ENCODE measurements at regions not wholly inside any gene's neighbourhood (a gene's known extent, or its start where the extent isn't known, plus 50 kb on each side); places are given as distances from the start of the nearest gene placed in this dataset.

GRCh38 chr10:2145491-2145890 is 408.2 kb upstream of the ADARB2 start:
- TF ChIP-seq CTCF (IDR thresholded peaks at IDR 0.05; ENCODE audit: low read depth, low read length, missing input control), result no peak
- TF ChIP-seq SP1 (IDR thresholded peaks at IDR 0.05), result no peak
- no peak for TF ChIP-seq REST (IDR thresholded peaks at IDR 0.05)
- TF ChIP-seq RXRA (IDR thresholded peaks at IDR 0.05), result no peak
- no peak for TF ChIP-seq GABPA (IDR thresholded peaks at IDR 0.05 in 1 of 2, conservative IDR thresholded peaks at IDR 0.05 in 1 of 2)
- TF ChIP-seq JUND (IDR thresholded peaks at IDR 0.05), result no peak
- TF ChIP-seq ZBTB33 (IDR thresholded peaks at IDR 0.05), result no peak
- no peak for TF ChIP-seq NR2F2 (IDR thresholded peaks at IDR 0.05)
- TF ChIP-seq TAF1 (conservative IDR thresholded peaks at IDR 0.05), result no peak
- no peak for TF ChIP-seq ATF3 (IDR thresholded peaks at IDR 0.05)
